IPS DF 4.7 (cell line): ENCODE measurements at regions not wholly inside any gene's neighbourhood (a gene's known extent, or its start where the extent isn't known, plus 50 kb on each side); places are given as distances from the start of the nearest gene placed in this dataset.

Experiments
- DNase-seq: peaks from one replicate; pipeline ENCODE4 v3.0.0-alpha.2; 2013; ENCODE audit warnings: low spot score; ENCODE audit errors: extremely low read depth

- no peak for DNase-seq
Observed at GRCh38 chr2:41040782-41041520, 589.1 kb upstream of the SLC8A1 start.

- DNase-seq, result no peak
Observed at GRCh38 chr2:41042343-41042742, 590.5 kb upstream of the SLC8A1 start.

- DNase-seq, result no peak
Observed at GRCh38 chr2:41061356-41061755, 609.5 kb upstream of the SLC8A1 start.

- DNase-seq, result no peak
Observed at GRCh38 chr2:41062336-41062735, 610.4 kb upstream of the SLC8A1 start.

- DNase-seq, result no peak
Observed at GRCh38 chr2:41066168-41066567, 614.3 kb upstream of the SLC8A1 start.

GRCh38 chr2:41068740-41069139 is 616.9 kb upstream of the SLC8A1 start:
- DNase-seq, result no peak

- DNase-seq, result no peak
Observed at GRCh38 chr2:41078341-41078740, 626.5 kb upstream of the SLC8A1 start.

GRCh38 chr2:41079011-41079410 is 627.1 kb upstream of the SLC8A1 start:
- DNase-seq, result no peak

GRCh38 chr2:41084321-41084720 is 632.4 kb upstream of the SLC8A1 start:
- DNase-seq, result no peak

GRCh38 chr2:41087946-41088345 is 636.1 kb upstream of the SLC8A1 start:
- no peak for DNase-seq

GRCh38 chr2:41101281-41101680 is 649.4 kb upstream of the SLC8A1 start:
- no peak for DNase-seq

- no peak for DNase-seq
Observed at GRCh38 chr2:41109744-41110143, 657.9 kb upstream of the SLC8A1 start.

GRCh38 chr2:41111836-41112627 is 660.1 kb upstream of the SLC8A1 start:
- no peak for DNase-seq

- no peak for DNase-seq
Observed at GRCh38 chr2:41116106-41116797, 664.4 kb upstream of the SLC8A1 start.

GRCh38 chr2:41119489-41119888 is 667.6 kb upstream of the SLC8A1 start:
- DNase-seq, result no peak

- DNase-seq, result no peak
Observed at GRCh38 chr2:41123341-41123740, 671.5 kb upstream of the SLC8A1 start.

- DNase-seq, result no peak
Observed at GRCh38 chr2:41127351-41127750, 675.5 kb upstream of the SLC8A1 start.

- DNase-seq, result no peak
Observed at GRCh38 chr2:41129988-41130387, 678.1 kb upstream of the SLC8A1 start.

GRCh38 chr2:41137031-41137430 is 685.1 kb upstream of the SLC8A1 start:
- no peak for DNase-seq

- no peak for DNase-seq
Observed at GRCh38 chr2:41141146-41141791, 689.4 kb upstream of the SLC8A1 start.

GRCh38 chr2:41142478-41142877 is 690.6 kb upstream of the SLC8A1 start:
- DNase-seq, result no peak

- DNase-seq, result no peak
Observed at GRCh38 chr2:41145066-41145465, 693.2 kb upstream of the SLC8A1 start.
